Left forelimb (tissue), 1 donor: ENCODE measurements at regions not wholly inside any gene's neighbourhood (a gene's known extent, or its start where the extent isn't known, plus 50 kb on each side); places are given as distances from the start of the nearest gene placed in this dataset.

ENCODE experiments used
- DNase-seq: peaks from one replicate; pipeline ENCODE4 v3.0.0-alpha.2; 2018; ENCODE audit warnings: low spot score

GRCh38 chr16:17647879-17648872 is 177.4 kb upstream of the XYLT1 start:
- DNase-seq: no peak

- DNase-seq: no peak
These were observed 173.2 kb upstream of the XYLT1 start for GRCh38 chr16:17643935-17644334.

DNA sequence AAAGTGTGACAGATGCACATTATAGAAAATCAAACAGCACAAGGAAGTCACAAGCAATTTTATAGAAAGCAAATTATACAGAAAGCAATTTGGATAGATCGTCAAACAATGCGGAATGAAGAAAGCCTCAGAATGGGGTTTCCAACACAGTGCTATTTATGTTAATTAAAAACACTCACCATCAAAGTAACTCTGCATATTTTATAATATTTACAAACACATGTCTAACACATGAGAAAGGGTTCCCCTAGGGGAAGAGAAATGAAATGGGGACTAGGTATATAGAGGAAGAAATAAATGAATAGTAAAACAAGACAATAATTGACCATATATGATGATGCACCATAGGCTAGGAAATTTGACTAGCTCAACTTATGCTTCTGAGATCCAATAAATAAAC is 171.2 kb upstream of the XYLT1 start:
- DNase-seq: no peak

DNA sequence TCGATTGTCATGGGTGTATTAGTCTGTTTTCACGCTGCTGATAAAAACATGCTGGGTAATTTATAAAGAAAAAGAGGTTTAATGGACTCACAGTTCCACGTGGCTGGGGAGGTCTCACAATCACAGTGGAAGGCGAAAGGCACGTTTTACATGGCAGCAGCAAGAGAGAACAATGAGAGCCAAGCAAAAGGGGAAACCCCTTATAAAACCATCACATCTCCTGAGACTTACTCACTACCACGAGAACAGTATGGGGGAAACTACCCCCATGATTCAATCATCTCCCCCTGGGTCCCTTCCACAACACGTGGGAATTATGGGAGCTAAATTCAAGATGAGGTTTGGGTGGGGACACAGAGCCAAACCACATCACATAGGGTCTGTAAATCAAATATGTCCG is 167.4 kb upstream of the XYLT1 start:
- DNase-seq: no peak

DNA sequence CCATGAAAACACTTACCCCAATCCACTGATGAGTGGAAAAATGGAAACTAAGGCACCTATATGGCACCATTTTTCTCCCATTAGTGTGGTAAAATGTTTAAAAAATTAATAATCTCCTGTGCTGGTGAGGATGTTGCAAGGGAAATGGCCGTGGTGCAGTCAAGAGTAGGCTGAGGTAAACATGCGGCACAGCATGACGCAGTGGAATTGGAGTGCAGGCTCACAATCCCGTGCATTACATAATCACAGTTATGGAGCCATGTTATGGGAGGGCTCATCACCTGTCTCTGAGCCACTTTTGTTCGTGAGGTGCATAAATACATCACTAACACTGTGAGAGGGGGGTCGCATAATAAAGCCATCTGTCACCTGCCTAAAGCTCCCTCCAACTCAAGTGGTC is 164.4 kb upstream of the XYLT1 start:
- DNase-seq: no peak

DNA sequence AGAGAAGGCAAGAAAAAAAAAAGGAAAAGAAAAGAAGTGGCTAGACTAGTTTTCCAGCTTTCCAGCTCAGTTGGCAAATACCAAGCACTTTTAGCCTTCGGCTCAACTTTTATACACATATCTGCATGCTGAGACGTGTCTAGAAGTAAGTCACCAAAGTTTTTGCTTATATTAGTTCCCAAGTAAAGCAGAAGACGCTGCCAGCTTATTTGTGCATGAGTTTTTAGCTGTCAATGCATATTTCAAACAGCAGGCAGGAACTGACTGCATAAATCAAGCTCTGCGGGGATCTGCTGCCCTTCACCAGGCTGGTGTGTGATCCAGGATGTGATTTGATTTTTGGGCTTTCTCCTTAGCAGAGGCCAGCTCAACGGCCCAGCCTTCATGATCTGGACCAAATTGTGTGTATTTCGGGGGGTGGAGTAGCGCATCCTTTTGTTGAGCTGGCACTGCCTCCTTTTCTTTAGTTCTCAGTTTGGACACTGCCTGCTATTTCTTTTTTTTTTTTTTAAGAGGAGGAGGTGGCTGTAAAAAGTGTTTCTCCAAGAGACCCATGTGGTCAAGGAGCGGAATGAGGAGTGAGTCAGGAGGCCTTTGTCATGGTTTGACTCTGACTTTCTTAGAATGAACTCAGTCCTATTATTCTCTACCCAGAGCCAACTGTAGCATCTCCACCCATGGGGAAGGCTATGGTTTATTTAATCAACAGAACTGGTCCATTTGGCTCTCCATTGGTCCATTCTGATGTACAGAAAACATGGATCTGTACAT is 162.6 kb upstream of the XYLT1 start:
- no peak for DNase-seq

DNA sequence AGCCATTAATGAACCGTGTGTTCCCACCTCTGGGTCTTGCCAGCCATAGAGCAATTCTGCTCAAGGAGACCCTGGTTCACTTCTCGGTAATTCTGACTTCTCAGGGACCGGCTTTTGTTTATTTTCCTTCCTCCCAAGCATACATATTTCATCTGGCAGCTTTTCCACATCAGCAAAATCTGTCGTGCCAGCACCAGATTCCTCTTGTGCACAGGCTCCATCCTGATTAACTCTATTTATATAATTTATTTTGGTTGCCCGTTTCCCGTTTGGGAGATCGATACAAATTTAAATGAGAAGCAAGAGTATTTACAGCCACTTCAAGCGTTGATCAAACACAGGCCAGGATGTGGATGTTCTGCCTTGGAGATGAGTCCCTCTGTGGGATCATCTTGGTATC is 161.9 kb upstream of the XYLT1 start:
- no peak for DNase-seq

- no peak for DNase-seq
These were observed 159.2 kb upstream of the XYLT1 start for GRCh38 chr16:17629936-17630335.

GRCh38 chr16:17628983-17629382 is 158.2 kb upstream of the XYLT1 start:
- no peak for DNase-seq

- DNase-seq: no peak
These were observed 151.6 kb upstream of the XYLT1 start for GRCh38 chr16:17622366-17622765.

DNA sequence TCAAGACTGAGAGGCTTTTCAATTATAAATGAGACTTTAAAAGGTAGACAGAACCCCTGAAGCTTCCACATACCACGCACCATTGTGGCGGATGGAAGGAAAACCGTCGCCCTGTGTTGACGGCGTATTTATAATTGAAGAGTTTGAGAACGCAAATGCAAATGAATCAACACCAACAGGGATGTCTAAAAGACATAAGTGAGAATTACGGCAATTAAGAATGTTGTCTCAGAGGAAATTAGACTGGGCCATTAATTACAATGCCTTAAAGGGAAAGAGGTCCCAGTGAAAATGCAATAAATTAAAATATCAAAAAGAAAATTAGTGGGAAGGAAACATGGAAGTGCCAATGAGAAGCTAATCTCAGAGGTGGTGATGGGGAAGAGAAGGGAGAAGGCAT is 148.5 kb upstream of the XYLT1 start:
- no peak for DNase-seq

GRCh38 chr16:17617021-17617552 is 146.3 kb upstream of the XYLT1 start:
- no peak for DNase-seq

GRCh38 chr16:17612336-17612735 is 141.6 kb upstream of the XYLT1 start:
- DNase-seq: no peak

GRCh38 chr16:17607609-17608008 is 136.8 kb upstream of the XYLT1 start:
- no peak for DNase-seq

DNA sequence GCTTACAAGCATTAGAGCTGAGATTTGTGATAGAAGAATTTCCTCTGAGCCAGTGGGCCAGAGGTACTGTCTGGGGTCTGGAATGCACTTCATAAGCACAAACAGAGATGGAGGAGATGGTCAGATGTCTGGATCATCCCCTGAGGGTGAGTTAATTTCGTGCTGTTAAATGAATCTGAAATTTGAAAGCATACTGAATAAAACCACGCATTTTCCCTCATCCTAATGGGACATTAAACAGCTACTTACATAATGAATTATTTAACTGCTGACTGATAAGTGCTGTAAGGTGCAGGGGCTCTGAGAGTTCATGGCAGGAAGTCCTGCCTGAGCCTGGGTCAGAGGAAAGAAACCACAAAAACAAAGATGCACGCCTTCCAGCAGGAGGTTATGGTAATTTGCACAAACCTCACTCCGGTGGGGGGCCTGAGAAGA is 136.3 kb upstream of the XYLT1 start:
- DNase-seq: no peak

DNA sequence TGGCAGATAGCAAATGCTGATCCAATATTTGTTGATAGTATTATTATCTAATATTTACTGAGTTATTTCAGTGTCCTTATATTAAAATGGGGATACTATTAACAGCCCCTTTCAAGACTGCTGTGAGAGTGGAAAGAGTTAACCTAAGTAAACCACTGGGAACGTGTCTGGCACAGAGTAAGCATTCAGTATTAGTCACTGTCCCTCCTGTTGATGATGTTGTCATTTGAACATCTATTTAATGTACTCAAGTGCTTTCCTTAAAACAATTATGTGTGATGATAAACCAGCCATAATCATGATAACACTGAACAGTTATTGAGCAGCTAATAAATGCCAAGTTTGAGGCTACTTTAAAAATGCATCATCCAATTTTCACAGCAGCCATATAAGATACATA is 135.7 kb upstream of the XYLT1 start:
- DNase-seq: no peak

- no peak for DNase-seq
These were observed 135.0 kb upstream of the XYLT1 start for GRCh38 chr16:17605784-17606183.

- DNase-seq: no peak
These were observed 132.9 kb upstream of the XYLT1 start for GRCh38 chr16:17603626-17604025.

GRCh38 chr16:17602678-17603077 is 131.9 kb upstream of the XYLT1 start:
- DNase-seq: no peak

DNA sequence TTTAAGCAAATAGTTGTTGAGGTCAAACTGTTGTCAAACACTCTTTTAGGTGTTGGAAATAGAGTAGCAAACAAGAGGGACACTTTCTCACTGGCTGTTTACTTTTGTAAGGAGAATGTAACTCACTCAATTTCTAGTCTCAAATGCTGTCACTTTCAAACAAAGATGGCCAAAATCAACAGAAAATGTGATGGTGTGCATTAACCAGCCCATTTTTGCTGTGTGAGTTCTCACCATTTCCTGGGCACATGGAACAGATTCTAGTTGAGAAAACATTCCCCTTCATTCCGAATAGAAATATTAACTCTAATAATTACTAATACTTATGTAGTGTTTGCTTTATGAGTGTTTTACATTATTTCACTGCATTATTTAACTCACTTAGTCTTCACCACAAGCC is 128.2 kb upstream of the XYLT1 start:
- DNase-seq: no peak

GRCh38 chr16:17591655-17592405 is 121.1 kb upstream of the XYLT1 start:
- no peak for DNase-seq
